Rectal smooth muscle tissue (tissue), 1 donor: ENCODE measurements at regions not wholly inside any gene's neighbourhood (a gene's known extent, or its start where the extent isn't known, plus 50 kb on each side); places are given as distances from the start of the nearest gene placed in this dataset.

Experiments
- H3K27ac ChIP-seq: one replicate; pipeline ENCODE4 v1.7.0; 2013; ENCODE audit warnings: low read depth, low read length, inconsistent platforms
- H3K27me3 ChIP-seq: one replicate; pipeline ENCODE4 v1.7.0; 2013; ENCODE audit warnings: low read length; ENCODE audit not compliant: control insufficient read depth, insufficient read depth
- H3K36me3 ChIP-seq: one replicate; pipeline ENCODE4 v1.7.0; 2013; ENCODE audit warnings: low read length; ENCODE audit not compliant: control insufficient read depth, insufficient read depth
- H3K4me1 ChIP-seq: one replicate; pipeline ENCODE4 v1.7.0; 2013; ENCODE audit warnings: low read length; ENCODE audit not compliant: control insufficient read depth, insufficient read depth
- H3K4me3 ChIP-seq: one replicate; pipeline ENCODE4 v1.7.0; 2013; ENCODE audit warnings: low read length
- H3K9ac ChIP-seq: one replicate; pipeline ENCODE4 v1.7.0; 2013; ENCODE audit warnings: low read length

DNA sequence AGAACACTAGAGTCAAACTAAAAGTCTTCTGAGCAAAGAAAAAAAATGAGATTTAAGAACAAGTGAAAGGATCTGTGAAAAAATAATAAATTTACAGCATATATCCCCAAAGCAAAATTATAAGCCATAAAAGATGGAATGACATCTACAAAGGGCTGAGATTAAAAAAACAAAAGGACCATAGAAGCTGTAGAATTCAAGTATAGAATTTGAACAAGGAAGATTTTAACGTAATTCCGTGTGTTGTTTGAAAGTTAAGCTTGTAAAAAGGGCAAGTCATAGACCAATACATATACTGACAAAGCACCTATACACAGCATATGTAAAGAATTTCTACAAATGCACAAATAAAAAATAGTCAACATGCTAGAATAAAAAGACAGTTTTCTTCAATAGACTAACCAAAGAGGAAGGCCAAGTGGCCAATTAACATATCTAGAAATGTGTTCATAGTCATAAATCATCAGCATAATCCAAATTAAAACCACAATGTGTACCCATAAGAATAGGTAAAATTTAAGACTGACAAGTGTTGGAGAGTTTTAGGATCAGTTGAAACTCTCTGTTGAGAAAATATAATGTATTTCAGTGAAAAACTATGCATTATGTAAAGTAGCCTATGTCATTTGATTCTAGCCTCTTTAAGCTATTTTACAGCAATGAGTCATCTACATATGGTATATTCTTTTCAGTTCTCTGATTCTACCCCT lies 674.9 kb downstream of the OLFM4 start:
- no peaks in the 10 kb centered on the region for H3K36me3 ChIP-seq
- no peaks in the 10 kb centered on the region for H3K27me3 ChIP-seq
- H3K9ac ChIP-seq = no peak overlapping the region
- H3K4me1 ChIP-seq = no peaks in the 10 kb centered on the region
- H3K27ac ChIP-seq = no peak overlapping the region
- no peak overlapping the region for H3K4me3 ChIP-seq

DNA sequence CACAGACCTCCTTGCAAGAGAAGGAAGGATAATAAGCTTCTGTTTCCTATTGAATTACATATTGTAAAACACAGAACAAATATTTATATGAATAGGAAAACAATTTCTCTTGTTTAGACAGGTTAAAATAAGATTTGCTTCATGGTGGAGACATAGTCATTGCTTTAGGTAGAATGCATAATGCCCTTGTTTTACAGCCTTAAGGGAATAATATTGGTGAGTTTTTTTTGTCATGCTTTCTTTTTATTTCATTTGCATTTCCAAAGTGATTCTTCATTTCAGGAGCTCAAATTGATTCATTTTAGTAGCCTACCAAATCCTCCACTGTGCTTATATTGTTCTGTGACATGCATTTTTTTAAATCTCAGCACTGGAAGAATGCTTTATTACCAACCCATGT lies 690.7 kb downstream of the OLFM4 start:
- Histone ChIP-seq H3K36me3 (no peaks in the 10 kb centered on the region), H3K4me1 (no peaks in the 10 kb centered on the region), H3K27ac (no peak overlapping the region), H3K9ac (no peak overlapping the region), H3K4me3 (no peak overlapping the region), H3K27me3 (no peaks in the 10 kb centered on the region)

DNA sequence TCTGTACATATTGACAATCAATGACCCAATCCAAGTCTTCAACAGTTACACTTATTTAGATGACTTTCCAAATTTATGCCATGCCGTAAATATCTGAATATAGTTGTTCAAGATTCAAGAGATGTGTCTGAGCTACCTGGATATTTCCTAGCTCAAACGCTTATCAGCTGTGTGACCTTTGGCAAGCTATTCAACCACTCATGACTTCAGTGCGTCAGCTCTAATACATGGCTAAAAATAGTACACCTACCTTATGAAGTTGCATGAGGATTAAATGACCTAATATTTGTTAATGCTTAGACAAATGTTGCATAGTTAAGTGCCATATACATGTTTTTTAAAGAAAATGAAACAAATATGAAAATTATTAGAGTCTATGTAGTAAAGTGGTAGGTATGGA lies 704.1 kb downstream of the OLFM4 start:
- H3K9ac ChIP-seq = no peak overlapping the region
- no peak overlapping the region for H3K4me3 ChIP-seq
- no peaks in the 10 kb centered on the region for H3K36me3 ChIP-seq
- no peaks in the 10 kb centered on the region for H3K4me1 ChIP-seq
- no peak overlapping the region for H3K27ac ChIP-seq
- peaks cover 2% of the 10 kb centered on the region for H3K27me3 ChIP-seq

DNA sequence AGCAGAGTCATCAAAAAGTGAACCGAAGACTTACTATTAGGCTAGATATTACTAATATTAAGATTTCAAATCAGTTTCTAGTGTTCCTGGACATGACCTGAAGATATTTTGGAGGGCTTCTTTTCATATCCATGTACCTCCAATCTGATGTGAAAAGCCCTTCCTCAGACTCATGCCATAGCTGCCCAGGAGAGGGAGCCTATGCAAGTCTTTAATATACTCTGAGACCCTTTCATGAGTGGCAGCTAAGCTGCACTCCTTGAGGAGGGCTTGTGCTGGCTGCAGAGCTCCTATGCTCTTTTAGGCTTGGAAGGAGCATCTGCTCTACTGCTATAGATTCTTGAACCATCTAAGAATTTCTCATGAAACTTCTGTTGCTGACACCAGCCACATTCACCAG lies 715.3 kb downstream of the OLFM4 start:
- no peak overlapping the region for H3K9ac ChIP-seq
- H3K4me1 ChIP-seq = no peaks in the 10 kb centered on the region
- no peak overlapping the region for H3K4me3 ChIP-seq
- no peak overlapping the region for H3K27ac ChIP-seq
- H3K27me3 ChIP-seq = no peaks in the 10 kb centered on the region
- no peaks in the 10 kb centered on the region for H3K36me3 ChIP-seq

DNA sequence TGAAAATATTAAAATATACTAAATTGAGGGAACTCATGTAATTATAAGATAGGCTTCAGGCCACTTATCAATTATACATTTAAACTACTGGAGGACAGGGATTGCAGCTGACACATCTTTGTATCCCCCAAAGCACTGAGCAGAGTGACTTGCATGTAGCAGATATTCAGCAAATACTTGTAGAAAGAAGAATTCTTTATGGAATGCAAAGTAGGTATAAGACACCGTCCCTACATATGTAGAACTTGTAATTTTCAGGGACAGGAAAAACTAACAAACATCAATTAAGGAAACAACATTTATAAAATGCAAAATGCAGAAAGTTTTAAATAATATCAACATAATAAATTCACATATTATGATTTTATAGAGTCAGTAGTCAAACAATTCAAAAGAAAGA lies 719.2 kb downstream of the OLFM4 start:
- Histone ChIP-seq H3K27me3 (no peaks in the 10 kb centered on the region), H3K9ac (no peak overlapping the region), H3K4me1 (no peaks in the 10 kb centered on the region), H3K36me3 (no peaks in the 10 kb centered on the region), H3K27ac (no peak overlapping the region), H3K4me3 (no peak overlapping the region)

DNA sequence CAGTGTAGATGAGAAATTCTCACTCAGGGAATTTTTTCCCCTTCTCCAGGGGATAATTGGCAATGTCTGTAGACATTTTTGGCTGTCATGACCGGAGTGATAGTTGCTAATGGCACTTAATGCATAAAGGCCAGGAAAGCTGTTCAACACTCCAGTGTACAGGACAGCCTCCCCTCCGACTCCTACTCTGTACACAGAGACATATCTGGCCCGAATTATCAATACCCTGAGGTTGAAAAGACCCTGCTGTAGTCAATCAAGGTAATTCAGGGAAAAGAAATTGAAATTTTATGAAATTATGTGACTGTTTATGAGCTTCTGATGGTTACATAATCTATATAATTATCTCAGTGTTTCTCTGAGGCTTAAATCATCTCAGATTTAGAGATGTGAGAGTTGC lies 720.7 kb downstream of the OLFM4 start:
- Histone ChIP-seq H3K4me3 (no peak overlapping the region), H3K27ac (no peak overlapping the region), H3K27me3 (no peaks in the 10 kb centered on the region), H3K4me1 (no peaks in the 10 kb centered on the region), H3K36me3 (no peaks in the 10 kb centered on the region), H3K9ac (no peak overlapping the region)

DNA sequence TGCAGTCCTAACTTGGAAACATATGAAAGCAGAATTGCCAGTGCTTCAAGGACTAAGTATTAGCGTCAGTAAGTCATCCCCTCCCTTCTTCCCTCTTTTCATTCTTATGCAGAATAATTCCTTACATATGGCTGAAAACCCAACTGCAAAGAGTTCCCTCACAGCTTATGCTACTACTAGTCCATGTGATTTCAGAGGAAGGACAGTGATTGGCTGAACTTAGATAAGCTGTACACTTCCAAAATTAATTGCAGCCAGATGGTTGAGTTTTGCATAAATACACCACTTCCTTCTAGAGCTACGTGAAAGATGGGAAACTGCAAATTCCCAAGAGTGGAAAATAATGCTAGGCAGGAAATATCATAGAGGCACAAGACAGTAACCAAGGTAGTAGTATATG lies 730.4 kb downstream of the OLFM4 start:
- Histone ChIP-seq H3K4me3 (no peak overlapping the region), H3K27me3 (no peaks in the 10 kb centered on the region), H3K27ac (no peak overlapping the region), H3K36me3 (no peaks in the 10 kb centered on the region), H3K9ac (no peak overlapping the region), H3K4me1 (no peaks in the 10 kb centered on the region)

DNA sequence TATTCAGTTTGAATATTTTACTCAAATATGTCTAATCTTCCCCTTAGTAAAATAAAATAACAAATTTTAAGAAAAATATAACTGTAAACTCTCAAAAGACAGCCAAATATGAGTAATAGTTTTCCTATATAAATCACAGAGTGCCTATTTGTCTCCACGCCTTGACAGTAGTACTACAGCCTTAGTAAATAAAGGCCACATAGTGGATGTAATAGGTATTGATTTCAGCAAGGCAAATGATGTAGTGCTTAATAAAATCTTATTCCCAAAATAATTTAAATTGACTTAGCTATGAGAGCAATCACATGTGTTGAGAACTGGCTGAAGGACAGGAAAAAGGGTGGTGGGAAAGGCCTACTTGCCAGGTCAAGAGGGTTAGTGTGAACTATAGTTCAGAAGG lies 747.2 kb downstream of the OLFM4 start:
- Histone ChIP-seq H3K9ac (no peak overlapping the region), H3K4me3 (no peak overlapping the region), H3K27ac (no peak overlapping the region), H3K27me3 (no peaks in the 10 kb centered on the region), H3K4me1 (no peaks in the 10 kb centered on the region), H3K36me3 (no peaks in the 10 kb centered on the region)

DNA sequence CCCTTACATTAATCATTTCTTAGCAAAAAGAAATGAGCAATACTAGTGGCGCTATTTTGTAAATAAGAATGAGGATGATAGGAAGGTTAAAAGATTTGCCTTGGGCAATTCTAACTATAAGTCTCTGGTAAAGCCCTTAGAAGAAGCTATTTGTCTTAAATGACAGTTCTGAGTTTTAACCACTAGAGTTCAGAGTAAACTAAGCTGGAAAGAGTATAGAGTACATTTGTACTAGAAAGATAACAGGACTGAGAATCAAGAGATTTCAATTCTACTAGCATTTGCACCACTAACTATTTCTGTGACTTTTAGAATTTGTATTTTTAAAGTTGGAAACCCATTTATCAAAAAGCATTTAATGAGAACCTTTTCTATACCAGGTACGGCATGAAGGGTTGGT lies 750.3 kb downstream of the OLFM4 start:
- H3K9ac ChIP-seq = no peak overlapping the region

DNA sequence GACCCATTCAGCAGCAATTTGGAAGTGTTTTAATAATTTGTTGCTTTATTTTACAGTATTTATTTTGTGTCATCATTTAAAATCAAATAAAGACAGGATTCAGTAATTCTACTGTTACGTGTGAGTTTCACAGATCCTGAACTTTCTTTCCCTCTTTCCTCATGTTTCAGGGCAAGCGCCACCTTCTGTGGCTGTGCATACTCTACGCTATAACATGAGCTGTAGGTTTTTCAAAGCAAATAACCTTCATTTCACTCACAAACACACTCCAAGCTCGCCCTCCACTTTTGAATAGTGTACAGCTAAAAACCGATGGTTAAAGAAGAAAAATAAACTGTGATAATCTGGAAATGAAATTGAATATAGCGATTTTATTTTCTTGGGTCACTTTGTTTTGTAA lies 753.3 kb downstream of the OLFM4 start:
- Histone ChIP-seq H3K4me1 (no peaks in the 10 kb centered on the region), H3K4me3 (no peak overlapping the region), H3K9ac (no peak overlapping the region), H3K27ac (no peak overlapping the region), H3K27me3 (no peaks in the 10 kb centered on the region), H3K36me3 (no peaks in the 10 kb centered on the region)

More for the DNA sequence above, 750.3 kb downstream of the OLFM4 start:
- H3K27ac ChIP-seq = no peak overlapping the region
- H3K36me3 ChIP-seq = no peaks in the 10 kb centered on the region
- H3K4me1 ChIP-seq = no peaks in the 10 kb centered on the region
- no peak overlapping the region for H3K4me3 ChIP-seq
- H3K27me3 ChIP-seq = no peaks in the 10 kb centered on the region

DNA sequence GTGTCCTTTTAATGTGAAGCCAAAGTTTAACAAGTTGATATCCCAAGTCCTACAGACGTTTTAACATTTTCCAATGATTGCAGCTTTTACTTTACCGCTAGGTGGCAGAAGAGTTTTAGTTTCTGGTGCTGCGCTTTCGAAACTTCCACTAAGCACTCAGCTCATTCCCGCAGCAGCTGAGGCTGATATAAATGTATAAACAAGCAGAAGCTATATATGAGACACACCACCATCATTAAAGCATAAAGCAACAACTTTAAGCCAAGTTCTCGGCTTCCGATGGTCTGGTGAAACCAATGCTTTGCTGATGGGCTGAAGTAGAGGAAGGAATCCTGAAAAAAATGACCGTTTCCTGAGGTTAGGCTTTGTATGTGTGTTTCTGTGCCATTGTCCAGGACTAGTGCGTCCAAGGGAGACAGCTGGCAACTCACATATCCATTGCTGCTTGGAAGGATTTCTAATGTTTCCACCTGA lies 753.9 kb downstream of the OLFM4 start:
- peak overlapping the region; percentile 43 for H3K4me3 ChIP-seq
- H3K27me3 ChIP-seq = no peaks in the 10 kb centered on the region
- H3K4me1 ChIP-seq = no peaks in the 10 kb centered on the region
- no peak overlapping the region for H3K27ac ChIP-seq
- H3K9ac ChIP-seq = no peak overlapping the region
- H3K36me3 ChIP-seq = no peaks in the 10 kb centered on the region

DNA sequence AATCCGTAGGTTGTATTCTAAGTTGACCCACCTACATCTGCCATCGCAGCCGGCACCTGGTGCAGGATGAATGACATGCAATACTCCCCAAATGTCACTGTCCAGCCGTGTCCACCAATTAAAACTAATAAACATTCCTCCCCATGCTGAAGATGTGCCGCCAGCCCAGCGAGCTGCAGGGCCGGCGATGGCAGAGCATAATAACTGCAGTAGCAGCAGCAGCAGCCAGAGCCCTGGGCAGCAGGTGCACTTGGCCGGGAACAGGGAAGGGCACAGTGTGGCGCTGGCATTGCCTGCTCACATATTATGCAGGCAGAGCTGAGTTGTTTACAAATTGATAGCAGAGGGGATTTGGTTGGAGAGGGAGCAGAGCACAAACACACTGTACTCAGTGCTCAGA lies 754.9 kb downstream of the OLFM4 start:
- no peaks in the 10 kb centered on the region for H3K4me1 ChIP-seq

DNA sequence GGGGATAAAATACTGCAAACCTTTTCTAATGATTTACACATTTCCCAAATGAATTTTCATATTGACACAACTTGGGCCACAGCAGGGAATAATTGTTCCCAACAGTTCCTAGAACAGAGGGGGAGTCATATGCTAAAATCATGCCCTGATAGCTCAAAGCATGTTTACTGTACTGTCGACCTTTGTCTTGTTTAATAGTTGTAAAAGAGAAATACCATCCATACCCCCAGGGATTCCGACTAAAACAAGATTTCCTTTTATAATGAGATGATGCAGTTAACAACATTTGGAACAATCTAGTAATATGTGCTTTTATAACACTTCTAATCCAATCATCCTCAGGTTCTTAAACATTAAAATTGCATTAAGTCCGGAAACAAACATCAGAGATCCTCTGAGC lies 759.7 kb downstream of the OLFM4 start:
- no peak overlapping the region for H3K4me3 ChIP-seq
- H3K9ac ChIP-seq = no peak overlapping the region
- no peaks in the 10 kb centered on the region for H3K27me3 ChIP-seq
- H3K27ac ChIP-seq = no peak overlapping the region
- H3K4me1 ChIP-seq = no peaks in the 10 kb centered on the region
- H3K36me3 ChIP-seq = no peaks in the 10 kb centered on the region

More for the DNA sequence above, 754.9 kb downstream of the OLFM4 start:
- Histone ChIP-seq H3K27me3 (no peaks in the 10 kb centered on the region), H3K36me3 (no peaks in the 10 kb centered on the region), H3K4me3 (no peak overlapping the region), H3K27ac (no peak overlapping the region), H3K9ac (no peak overlapping the region)
